GM13976 (cell line): ENCODE measurements at regions not wholly inside any gene's neighbourhood (a gene's known extent, or its start where the extent isn't known, plus 50 kb on each side); places are given as distances from the start of the nearest gene placed in this dataset.

Experiments used
- DNase-seq: peaks from one replicate; pipeline ENCODE4 v3.0.0; 2012; ENCODE audit warnings: low spot score
- in situ Hi-C: fragments of 300-500 bp; cut with MboI; formaldehyde crosslinking; loops from one replicate; pipeline ENCODE4 v1.12.0; 2022; ENCODE audit warnings: low sequenced_read_pairs, mixed read lengths, inconsistent platforms; ENCODE audit not compliant: unreplicated experiment
- TF ChIP-seq, protein P1 (sequence below): IDR thresholded peaks from 2 replicates; pipeline ENCODE4 v1.5.1; 2012; ENCODE audit warnings: borderline replicate concordance, mild to moderate bottlenecking; ENCODE audit not compliant: insufficient read depth; ENCODE audit errors: extremely low read depth, missing control alignments, control extremely low read depth

DNA sequence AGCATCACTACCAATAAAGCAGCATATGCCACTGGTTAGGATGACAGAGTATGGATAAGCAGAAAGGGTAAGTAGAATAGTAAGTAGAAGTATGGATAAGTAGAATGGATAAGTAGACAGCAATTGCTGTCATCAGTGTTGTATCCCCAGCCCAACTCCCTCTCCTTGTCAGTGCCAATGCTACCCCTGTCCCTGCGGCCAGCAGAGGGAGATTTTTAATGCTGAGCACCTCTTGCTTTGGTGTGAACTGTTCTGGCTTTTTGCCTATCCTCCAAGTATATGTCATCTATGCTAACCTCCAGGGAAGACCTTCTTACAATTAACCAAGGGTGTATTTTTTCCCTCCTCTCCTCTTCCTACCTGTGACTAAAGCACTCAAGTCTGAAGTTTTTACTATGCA is 136.7 kb upstream of the SPHKAP start:
- no peak for DNase-seq
- TF ChIP-seq, protein P1, sequence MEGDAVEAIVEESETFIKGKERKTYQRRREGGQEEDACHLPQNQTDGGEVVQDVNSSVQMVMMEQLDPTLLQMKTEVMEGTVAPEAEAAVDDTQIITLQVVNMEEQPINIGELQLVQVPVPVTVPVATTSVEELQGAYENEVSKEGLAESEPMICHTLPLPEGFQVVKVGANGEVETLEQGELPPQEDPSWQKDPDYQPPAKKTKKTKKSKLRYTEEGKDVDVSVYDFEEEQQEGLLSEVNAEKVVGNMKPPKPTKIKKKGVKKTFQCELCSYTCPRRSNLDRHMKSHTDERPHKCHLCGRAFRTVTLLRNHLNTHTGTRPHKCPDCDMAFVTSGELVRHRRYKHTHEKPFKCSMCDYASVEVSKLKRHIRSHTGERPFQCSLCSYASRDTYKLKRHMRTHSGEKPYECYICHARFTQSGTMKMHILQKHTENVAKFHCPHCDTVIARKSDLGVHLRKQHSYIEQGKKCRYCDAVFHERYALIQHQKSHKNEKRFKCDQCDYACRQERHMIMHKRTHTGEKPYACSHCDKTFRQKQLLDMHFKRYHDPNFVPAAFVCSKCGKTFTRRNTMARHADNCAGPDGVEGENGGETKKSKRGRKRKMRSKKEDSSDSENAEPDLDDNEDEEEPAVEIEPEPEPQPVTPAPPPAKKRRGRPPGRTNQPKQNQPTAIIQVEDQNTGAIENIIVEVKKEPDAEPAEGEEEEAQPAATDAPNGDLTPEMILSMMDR: no peak
- in situ Hi-C loops: no loop called here

DNA sequence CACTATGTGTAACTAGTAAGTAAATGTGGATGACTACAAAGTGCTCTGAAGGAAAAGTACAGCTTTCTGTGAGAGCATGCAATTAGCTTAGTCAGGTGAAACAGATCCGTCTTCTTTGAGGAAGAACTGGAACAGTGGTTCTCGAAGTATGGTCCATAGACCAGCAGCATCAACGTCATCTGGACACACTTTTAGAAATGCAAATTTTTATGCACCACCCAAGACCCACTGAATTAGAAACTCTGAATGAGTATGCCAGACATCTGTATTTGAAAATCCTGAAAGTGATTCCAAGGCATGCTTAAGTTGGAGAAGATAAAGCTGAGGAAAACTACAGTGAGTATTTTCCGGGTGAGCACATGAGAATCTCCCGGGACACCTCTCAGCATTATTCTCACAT is 130.7 kb upstream of the SPHKAP start:
- TF ChIP-seq, protein P1: no peak
- in situ Hi-C loops: no loop called here
- DNase-seq: no peak

- in situ Hi-C loops: no loop called here
- TF ChIP-seq, protein P1: no peak
- no peak for DNase-seq
These were observed 122.5 kb upstream of the SPHKAP start for GRCh38 chr2:228303960-228304359.

DNA sequence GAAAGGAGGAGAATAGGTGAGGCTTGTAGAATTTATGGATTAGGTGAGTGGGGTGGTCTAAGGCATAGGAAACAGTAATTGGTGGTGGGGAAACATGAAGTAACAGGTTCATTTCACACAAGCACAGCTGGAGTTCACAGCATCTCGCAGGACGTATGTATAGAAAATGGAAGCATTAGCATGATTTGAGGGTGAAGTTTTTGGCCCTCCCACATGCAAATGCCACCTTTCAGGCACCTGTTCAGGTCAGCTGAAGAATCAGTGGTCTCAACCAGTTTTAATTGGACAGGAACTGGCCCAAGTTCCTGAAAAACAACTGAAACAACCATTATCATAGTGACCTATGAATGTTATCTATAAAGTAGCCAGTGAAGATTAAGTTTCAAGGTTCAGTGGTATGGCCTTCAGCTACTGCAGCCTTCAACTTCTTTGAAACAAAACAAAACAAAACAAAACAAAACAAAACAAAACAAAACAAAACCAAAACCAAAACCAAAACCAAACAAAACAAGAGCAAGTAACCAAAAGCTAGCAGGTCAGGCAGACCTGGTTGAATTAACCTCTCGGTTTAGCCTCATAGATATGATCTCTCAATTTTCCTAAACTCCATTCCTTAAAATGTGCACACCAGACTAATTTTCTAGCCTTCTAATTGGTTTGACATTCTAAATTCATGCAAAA is 102.1 kb upstream of the SPHKAP start:
- no peak for DNase-seq
- in situ Hi-C loops: no loop called here
- TF ChIP-seq, protein P1: no peak

GRCh38 chr2:228282376-228282775 is 100.9 kb upstream of the SPHKAP start:
- TF ChIP-seq, protein P1: no peak
- DNase-seq: no peak
- in situ Hi-C loops: no loop called here

DNA sequence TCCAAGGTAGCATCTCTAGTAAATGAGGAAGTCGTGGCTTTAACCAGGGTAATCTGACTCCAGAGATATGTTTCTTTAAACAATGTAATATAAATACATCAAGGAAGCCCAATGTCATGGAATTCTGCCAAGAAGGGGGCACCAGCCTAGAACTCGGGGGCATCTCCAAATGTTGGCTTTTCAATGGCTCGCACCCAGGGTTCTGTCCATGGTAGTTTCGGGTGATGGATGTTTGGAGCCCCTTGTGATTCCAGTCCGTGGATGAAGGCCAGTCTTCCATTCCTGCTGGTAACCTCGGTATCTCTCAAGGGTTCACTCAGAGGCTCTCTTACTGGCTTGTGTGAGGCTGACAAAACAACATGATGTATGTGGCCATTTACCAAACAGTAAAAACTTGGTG is 91.7 kb upstream of the SPHKAP start:
- no peak for DNase-seq
- TF ChIP-seq, protein P1: no peak
- in situ Hi-C loops: no loop called here
